IMR-90 (cell line): ENCODE measurements at regions not wholly inside any gene's neighbourhood (a gene's known extent, or its start where the extent isn't known, plus 50 kb on each side); places are given as distances from the start of the nearest gene placed in this dataset.
"Not testable (repeated sequence)": the region's sequence is repeated elsewhere in the genome, so short reads cannot be mapped to it uniquely, and the experiment has no call there.

Experiments
- BHLHE40 ChIP-seq: fragments of 150-350 bp; IDR thresholded peaks from 2 replicates; pipeline ENCODE4 v1.6.1; 2016; ENCODE audit warnings: mild to moderate bottlenecking, low read depth, low read length
- CEBPB ChIP-seq: IDR thresholded peaks from 2 replicates; pipeline ENCODE4 v1.6.1; 2012; ENCODE audit warnings: low read depth, low read length, improper control_type of control experiment
- CTCF ChIP-seq: conservative IDR thresholded peaks from 2 replicates; pipeline ENCODE4 v1.5.1; 2012; ENCODE audit warnings: mild to moderate bottlenecking, low read depth, low read length, improper control_type of control experiment
- ELK1 ChIP-seq: fragments of 150-350 bp; IDR thresholded peaks from 2 replicates; pipeline ENCODE4 v1.6.1; 2016; ENCODE audit warnings: low read depth, mild to moderate bottlenecking, low read length, moderate library complexity, borderline replicate concordance
- FOS ChIP-seq: fragments of 150-350 bp; IDR thresholded peaks from 2 replicates; pipeline ENCODE4 v1.6.1; 2016; ENCODE audit warnings: low read depth, low read length
- MAFK ChIP-seq: IDR thresholded peaks from 2 replicates; pipeline ENCODE4 v1.6.1; 2012; ENCODE audit warnings: low read depth, low read length, improper control_type of control experiment
- POLR2A ChIP-seq: IDR thresholded peaks from 2 replicates; pipeline ENCODE4 v1.6.1; 2012; ENCODE audit warnings: mild to moderate bottlenecking, low read depth, low read length
- RAD21 ChIP-seq: IDR thresholded peaks from 2 replicates; pipeline ENCODE4 v1.6.1; 2012; ENCODE audit warnings: low read length, improper control_type of control experiment
- RFX5 ChIP-seq: IDR thresholded peaks from 2 replicates; pipeline ENCODE4 v1.8.0; 2012; ENCODE audit warnings: low read depth, mild to moderate bottlenecking, low read length, moderate library complexity
- USF2 ChIP-seq: fragments of 150-350 bp; IDR thresholded peaks from 2 replicates; pipeline ENCODE4 v1.6.1; 2017; ENCODE audit warnings: mild to moderate bottlenecking, antibody characterized with exemption, low read length, low read depth

- TF ChIP-seq CEBPB, CTCF, POLR2A, RFX5, ELK1, MAFK, RAD21, USF2, FOS, BHLHE40: not testable (repeated sequence)
Measured at GRCh38 chr2:89328790-89329189, 637.3 kb downstream of the RPIA start.
